Mesenchymal stem cell (in vitro differentiated cells and primary cell): ENCODE measurements at regions not wholly inside any gene's neighbourhood (a gene's known extent, or its start where the extent isn't known, plus 50 kb on each side); places are given as distances from the start of the nearest gene placed in this dataset.

Source experiments
- DNase-seq: peaks from one replicate; pipeline ENCODE4 v3.0.0-alpha.2; 2013
- H2AFZ ChIP-seq: one replicate; pipeline ENCODE4 v1.6.1; 2013; ENCODE audit warnings: low read depth, mild to moderate bottlenecking, control low read depth, inconsistent platforms, low read length, moderate library complexity
- H2AK5ac ChIP-seq: 2 replicates; pipeline ENCODE4 v1.6.1; 2013; ENCODE audit warnings: low read length, moderate library complexity, mild to moderate bottlenecking, inconsistent platforms; ENCODE audit not compliant: severe bottlenecking
- H2BK120ac ChIP-seq: one replicate; pipeline ENCODE4 v1.6.1; 2013; ENCODE audit warnings: low read depth, mild to moderate bottlenecking, inconsistent platforms, low read length, moderate library complexity
- H2BK12ac ChIP-seq, 2 experiments: one replicate each; pipeline ENCODE4 v1.6.1; 2013; ENCODE audit warnings: inconsistent platforms in 2 of 2, low read length in 2 of 2, mild to moderate bottlenecking in 2 of 2, moderate library complexity in 2 of 2, control low read depth in 1 of 2
- H2BK15ac ChIP-seq: one replicate; pipeline ENCODE4 v1.6.1; 2013; ENCODE audit warnings: mild to moderate bottlenecking, low read depth, inconsistent platforms; ENCODE audit not compliant: poor library complexity, severe bottlenecking
- H2BK5ac ChIP-seq: 2 replicates; pipeline ENCODE4 v1.6.1; 2013; ENCODE audit warnings: low read depth, mild to moderate bottlenecking, low read length, control low read depth, inconsistent platforms; ENCODE audit not compliant: poor library complexity, severe bottlenecking
- H3K14ac ChIP-seq, 2 experiments: one replicate each; pipeline ENCODE4 v1.6.1; 2013; ENCODE audit warnings: inconsistent platforms in 2 of 2, low read length in 2 of 2, control low read depth in 1 of 2, mild to moderate bottlenecking in 1 of 2, moderate library complexity in 1 of 2
- H3K18ac ChIP-seq, 2 experiments: one replicate each; pipeline ENCODE4 v1.6.1; 2013; ENCODE audit warnings: inconsistent platforms in 2 of 2, low read length in 2 of 2, control low read depth in 1 of 2, low read depth in 1 of 2, mild to moderate bottlenecking in 1 of 2
- H3K23ac ChIP-seq, 2 experiments: one replicate each; pipeline ENCODE4 v1.6.1; 2013; ENCODE audit warnings: inconsistent platforms in 2 of 2, low read length in 2 of 2, mild to moderate bottlenecking in 2 of 2, moderate library complexity in 2 of 2, control low read depth in 1 of 2
- H3K27ac ChIP-seq: 2 replicates; pipeline ENCODE4 v1.5.1; 2013; ENCODE audit warnings: mild to moderate bottlenecking, moderate library complexity, low read length, control low read depth, inconsistent platforms; ENCODE audit not compliant: poor library complexity, severe bottlenecking
- H3K27me3 ChIP-seq, 2 experiments: 2 replicates each; pipeline versions ENCODE4 v1.6.1 to v1.7.0; 2013; ENCODE audit warnings: low read length in 2 of 2, mild to moderate bottlenecking in 2 of 2, moderate library complexity in 2 of 2, control low read depth in 1 of 2, inconsistent platforms in 1 of 2; ENCODE audit not compliant: control insufficient read depth in 1 of 2, insufficient read depth in 1 of 2
- H3K36me3 ChIP-seq, 2 experiments: 2 replicates each; pipeline versions ENCODE4 v1.6.1 to v1.7.0; 2013; ENCODE audit warnings: low read length in 2 of 2, control low read depth in 1 of 2, inconsistent platforms in 1 of 2, low read depth in 1 of 2, mild to moderate bottlenecking in 1 of 2; ENCODE audit not compliant: insufficient read depth in 2 of 2, control insufficient read depth in 1 of 2
- H3K4ac ChIP-seq, 2 experiments: one replicate each; pipeline ENCODE4 v1.6.1; 2013; ENCODE audit warnings: inconsistent platforms in 2 of 2, low read length in 2 of 2, mild to moderate bottlenecking in 2 of 2, moderate library complexity in 2 of 2, control low read depth in 1 of 2, low read depth in 1 of 2
- H3K4me1 ChIP-seq: 2 replicates; pipeline ENCODE4 v1.6.1; 2013; ENCODE audit warnings: low read depth, low read length, control low read depth; ENCODE audit not compliant: control insufficient read depth, insufficient read depth
- H3K4me2 ChIP-seq: 2 replicates; pipeline ENCODE4 v1.6.1; 2013; ENCODE audit warnings: low read length, mild to moderate bottlenecking, inconsistent platforms; ENCODE audit not compliant: poor library complexity, severe bottlenecking
- H3K4me3 ChIP-seq, 2 experiments: 2 replicates each; pipeline versions ENCODE4 v1.5.1 to v1.7.0; 2013; ENCODE audit warnings: low read length in 2 of 2, mild to moderate bottlenecking in 2 of 2, control low read depth in 1 of 2, low read depth in 1 of 2; ENCODE audit not compliant: insufficient read depth in 1 of 2
- H3K79me1 ChIP-seq: replicated peaks from 2 replicates; pipeline ENCODE4 v1.6.1; 2013; ENCODE audit warnings: mild to moderate bottlenecking, control low read depth, low read length, inconsistent platforms; ENCODE audit not compliant: poor library complexity, severe bottlenecking
- H3K9ac ChIP-seq: 2 replicates; pipeline ENCODE4 v1.7.0; 2013; ENCODE audit warnings: mild to moderate bottlenecking, low read length, moderate library complexity
- H3K9me3 ChIP-seq: 2 replicates; pipeline ENCODE4 v1.7.0; 2013; ENCODE audit warnings: mild to moderate bottlenecking, low read length; ENCODE audit not compliant: control insufficient read depth
- H4K8ac ChIP-seq: one replicate; pipeline ENCODE4 v1.6.1; 2013; ENCODE audit warnings: inconsistent platforms, mild to moderate bottlenecking, low read length, moderate library complexity
- H4K91ac ChIP-seq: one replicate; pipeline ENCODE4 v1.6.1; 2013; ENCODE audit warnings: mild to moderate bottlenecking, low read length, inconsistent platforms
- WGBS: methylation state at CpG from one replicate; pipeline ENCODE4 v1.1.7; 2013; ENCODE audit warnings: mixed read lengths; 5-methylcytosine and 5-hydroxymethylcytosine counted together

- H3K18ac ChIP-seq: no peak overlapping the region
- no peak overlapping the region for H3K4me2 ChIP-seq
- 80% methylated on average over 1 of the region's 1 CpG for WGBS
- H3K4me1 ChIP-seq: no peaks in the 10 kb centered on the region
- no peaks in the 10 kb centered on the region for H3K9me3 ChIP-seq
- no peak overlapping the region for H4K91ac ChIP-seq
- no peak overlapping the region for H3K9ac ChIP-seq
- no peak overlapping the region for H2BK12ac ChIP-seq
- no peaks in the 10 kb centered on the region for H3K79me1 ChIP-seq
- H2AK5ac ChIP-seq: no peak overlapping the region
- H4K8ac ChIP-seq: no peak overlapping the region
- no peak for DNase-seq
- no peak overlapping the region for H3K27ac ChIP-seq
- H3K4ac ChIP-seq: no peak overlapping the region
- no peak overlapping the region for H2BK120ac ChIP-seq
- H3K36me3 ChIP-seq: no peaks in the 10 kb centered on the region
- H2AFZ ChIP-seq: no peak overlapping the region
- H3K27me3 ChIP-seq: peaks cover 0 to 19% of the 10 kb centered on the region in 2 experiments
- H3K14ac ChIP-seq: no peak overlapping the region
- no peak overlapping the region for H3K4me3 ChIP-seq
- H3K23ac ChIP-seq: no peak overlapping the region
- no peak overlapping the region for H2BK15ac ChIP-seq
- H2BK5ac ChIP-seq: no peak overlapping the region
These were observed 130.2 kb upstream of the NCAM1 start for GRCh38 chr11:112831041-112831440.

GRCh38 chr11:112831969-112832766 is 129.1 kb upstream of the NCAM1 start:
- H3K27me3 ChIP-seq: peaks cover 0 to 19% of the 10 kb centered on the region in 2 experiments
- no peaks in the 10 kb centered on the region for H3K36me3 ChIP-seq
- no peak overlapping the region for H2BK120ac ChIP-seq
- no peak overlapping the region for H2AFZ ChIP-seq
- H4K8ac ChIP-seq: no peak overlapping the region
- H3K4me3 ChIP-seq: no peak overlapping the region
- H2AK5ac ChIP-seq: no peak overlapping the region
- no peak overlapping the region for H2BK12ac ChIP-seq
- no peak overlapping the region for H3K18ac ChIP-seq
- no peak overlapping the region for H3K14ac ChIP-seq
- no peak overlapping the region for H3K4me2 ChIP-seq
- no peak overlapping the region for H4K91ac ChIP-seq
- DNase-seq: no peak
- H3K4ac ChIP-seq: no peak overlapping the region
- no peak overlapping the region for H2BK15ac ChIP-seq
- no peaks in the 10 kb centered on the region for H3K4me1 ChIP-seq
- no peaks in the 10 kb centered on the region for H3K9me3 ChIP-seq
- H2BK5ac ChIP-seq: no peak overlapping the region
- H3K79me1 ChIP-seq: no peaks in the 10 kb centered on the region
- no peak overlapping the region for H3K9ac ChIP-seq
- no peak overlapping the region for H3K23ac ChIP-seq
- 72% methylated on average over 3 of the region's 3 CpGs for WGBS
- H3K27ac ChIP-seq: no peak overlapping the region

- no peak overlapping the region for H2BK5ac ChIP-seq
- no peaks in the 10 kb centered on the region for H3K9me3 ChIP-seq
- no peak overlapping the region for H3K4ac ChIP-seq
- no peak overlapping the region for H3K23ac ChIP-seq
- H4K91ac ChIP-seq: no peak overlapping the region
- H3K14ac ChIP-seq: no peak overlapping the region
- H2AK5ac ChIP-seq: no peak overlapping the region
- no peak overlapping the region for H3K4me2 ChIP-seq
- no peaks in the 10 kb centered on the region for H3K79me1 ChIP-seq
- no peak overlapping the region for H3K27ac ChIP-seq
- no peak overlapping the region for H2BK12ac ChIP-seq
- H3K18ac ChIP-seq: no peak overlapping the region
- H3K27me3 ChIP-seq: peaks cover 0 to 13% of the 10 kb centered on the region in 2 experiments
- H3K36me3 ChIP-seq: no peaks in the 10 kb centered on the region
- no peak overlapping the region for H2BK15ac ChIP-seq
- H4K8ac ChIP-seq: no peak overlapping the region
- no peak overlapping the region for H3K9ac ChIP-seq
- H3K4me3 ChIP-seq: no peak overlapping the region
- no peak for DNase-seq
- H2AFZ ChIP-seq: no peak overlapping the region
- no peaks in the 10 kb centered on the region for H3K4me1 ChIP-seq
- WGBS: 77% methylated on average over 3 of the region's 5 CpGs
- no peak overlapping the region for H2BK120ac ChIP-seq
These were observed 126.9 kb upstream of the NCAM1 start for GRCh38 chr11:112834277-112834755.

GRCh38 chr11:112835591-112836255 is 125.5 kb upstream of the NCAM1 start:
- Histone ChIP-seq H3K36me3 (no peaks in the 10 kb centered on the region), H3K4me2 (no peak overlapping the region), H3K4me1 (no peaks in the 10 kb centered on the region), H3K79me1 (no peaks in the 10 kb centered on the region), H3K23ac (no peak overlapping the region), H2BK120ac (no peak overlapping the region), H3K27me3 (peaks cover 0 to 3% of the 10 kb centered on the region in 2 experiments), H2BK15ac (no peak overlapping the region), H3K14ac (no peak overlapping the region), H3K9me3 (no peaks in the 10 kb centered on the region), H3K18ac (no peak overlapping the region), H3K9ac (no peak overlapping the region), H2AFZ (no peak overlapping the region), H4K91ac (no peak overlapping the region), H2BK5ac (no peak overlapping the region), H2BK12ac (no peak overlapping the region), H3K27ac (no peak overlapping the region), H2AK5ac (no peak overlapping the region), H3K4me3 (no peak overlapping the region), H4K8ac (no peak overlapping the region), H3K4ac (no peak overlapping the region)
- 78% methylated on average over 13 of the region's 13 CpGs for WGBS
- DNase-seq: no peak
